Type B pancreatic cell (in vitro differentiated cells): ENCODE measurements at regions not wholly inside any gene's neighbourhood (a gene's known extent, or its start where the extent isn't known, plus 50 kb on each side); places are given as distances from the start of the nearest gene placed in this dataset.

Source experiments
- DNase-seq: peaks from one replicate; pipeline ENCODE4 v3.0.0; 2021; ENCODE audit warnings: mixed read lengths; ENCODE audit not compliant: unreplicated experiment; ENCODE audit errors: extremely low spot score
- H3K27ac Mint-ChIP-seq: 2 replicates; pipeline ENCODE4 v1.8.0; 2021; ENCODE audit warnings: mild to moderate bottlenecking, mixed read lengths
- H3K27me3 Mint-ChIP-seq: 2 replicates; pipeline ENCODE4 v1.8.0; 2021; ENCODE audit warnings: mixed read lengths
- H3K36me3 Mint-ChIP-seq: 2 replicates; pipeline ENCODE4 v1.8.0; 2021; ENCODE audit warnings: mixed read lengths
- H3K4me1 Mint-ChIP-seq: one replicate; pipeline ENCODE4 v1.8.0; 2021; ENCODE audit warnings: mixed read lengths; ENCODE audit not compliant: unreplicated experiment
- H3K4me3 Mint-ChIP-seq: 2 replicates; pipeline ENCODE4 v1.8.0; 2021; ENCODE audit warnings: mild to moderate bottlenecking, mixed read lengths
- H3K9me3 Mint-ChIP-seq: 2 replicates; pipeline ENCODE4 v1.8.0; 2021; ENCODE audit warnings: mixed read lengths
- CTCF ChIP-seq: fragments of 200-600 bp; sonication (generic); conservative IDR thresholded peaks from 2 replicates; pipeline ENCODE4 v1.5.0; 2021; ENCODE audit warnings: antibody characterized with exemption, mild to moderate bottlenecking

GRCh38 chr5:53160895-53161294 lies 51.3 kb upstream of the MOCS2 start:
- no peak overlapping the region for H3K27ac Mint-ChIP-seq
- H3K27me3 Mint-ChIP-seq, result no peaks in the 10 kb centered on the region
- no peak for DNase-seq
- no peak overlapping the region for H3K4me3 Mint-ChIP-seq
- no peaks in the 10 kb centered on the region for H3K9me3 Mint-ChIP-seq
- no peaks in the 10 kb centered on the region for H3K4me1 Mint-ChIP-seq
- H3K36me3 Mint-ChIP-seq, result no peaks in the 10 kb centered on the region
- no peak for TF ChIP-seq CTCF

- Mint-ChIP-seq H3K27me3 (no peaks in the 10 kb centered on the region), H3K9me3 (no peaks in the 10 kb centered on the region), H3K36me3 (no peaks in the 10 kb centered on the region), H3K27ac (no peak overlapping the region), H3K4me1 (no peaks in the 10 kb centered on the region), H3K4me3 (no peak overlapping the region)
- TF ChIP-seq CTCF, result no peak
- DNase-seq, result no peak
Observed at GRCh38 chr5:53161876-53162275, 52.3 kb upstream of the MOCS2 start.

- H3K9me3 Mint-ChIP-seq, result no peaks in the 10 kb centered on the region
- H3K4me1 Mint-ChIP-seq, result no peaks in the 10 kb centered on the region
Observed at GRCh38 chr5:53164478-53165165, 55.1 kb upstream of the MOCS2 start.

GRCh38 chr5:53165431-53166182 lies 56.0 kb upstream of the MOCS2 start:
- no peak for DNase-seq
- TF ChIP-seq CTCF, result no peak
- no peaks in the 10 kb centered on the region for H3K36me3 Mint-ChIP-seq
- H3K4me1 Mint-ChIP-seq, result no peaks in the 10 kb centered on the region
- no peaks in the 10 kb centered on the region for H3K27me3 Mint-ChIP-seq
- no peaks in the 10 kb centered on the region for H3K9me3 Mint-ChIP-seq
- no peak overlapping the region for H3K27ac Mint-ChIP-seq
- no peak overlapping the region for H3K4me3 Mint-ChIP-seq

More at GRCh38 chr5:53164478-53165165, 55.1 kb upstream of the MOCS2 start:
- TF ChIP-seq CTCF, result no peak
- no peak overlapping the region for H3K4me3 Mint-ChIP-seq
- no peak for DNase-seq
- H3K36me3 Mint-ChIP-seq, result no peaks in the 10 kb centered on the region
- H3K27me3 Mint-ChIP-seq, result no peaks in the 10 kb centered on the region
- H3K27ac Mint-ChIP-seq, result no peak overlapping the region

- no peak for DNase-seq
- Mint-ChIP-seq H3K27ac (no peak overlapping the region), H3K9me3 (no peaks in the 10 kb centered on the region), H3K27me3 (no peaks in the 10 kb centered on the region), H3K36me3 (no peaks in the 10 kb centered on the region), H3K4me1 (no peaks in the 10 kb centered on the region), H3K4me3 (no peak overlapping the region)
- TF ChIP-seq CTCF, result no peak
Observed at GRCh38 chr5:53166183-53166495, 56.6 kb upstream of the MOCS2 start.
